ENCODE measurements at regions not wholly inside any gene's neighbourhood (a gene's known extent, or its start where the extent isn't known, plus 50 kb on each side); places are given as distances from the start of the nearest gene placed in this dataset.

DNA sequence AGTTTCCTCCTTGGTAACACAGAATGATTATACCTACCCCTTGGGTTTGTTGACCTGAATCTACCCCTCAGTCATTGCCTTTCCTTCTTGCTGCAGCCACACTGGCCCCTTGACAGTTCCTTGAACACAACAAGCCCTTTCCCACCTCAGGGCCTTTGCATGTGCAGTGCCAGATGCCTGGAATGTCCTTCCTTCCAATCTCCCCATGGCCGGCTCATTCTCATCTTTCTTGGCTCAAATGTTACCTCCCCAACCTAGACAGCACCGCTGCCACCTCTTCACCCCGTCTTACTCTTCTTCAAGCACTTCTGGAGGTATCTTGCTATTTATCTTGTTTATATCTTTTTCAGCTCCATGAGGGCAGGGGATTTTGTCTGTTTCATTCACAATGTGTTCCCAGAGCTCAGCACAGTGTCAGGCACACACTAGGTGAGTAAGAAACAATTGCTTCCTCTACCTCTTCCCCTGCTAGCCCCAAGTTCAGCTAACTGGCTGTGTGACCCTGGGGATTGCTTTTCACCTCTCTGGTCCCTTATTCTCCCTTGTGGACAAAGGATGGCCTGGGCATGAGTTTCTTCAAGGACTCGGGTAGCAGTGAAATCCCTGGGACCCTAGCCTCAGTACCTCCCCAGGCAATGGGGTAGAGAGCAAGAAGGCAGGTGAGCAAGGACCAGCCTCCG lies 121.5 kb downstream of the CEBPB start:
- DNase-seq, result no peak
- TF ChIP-seq, protein P1, sequence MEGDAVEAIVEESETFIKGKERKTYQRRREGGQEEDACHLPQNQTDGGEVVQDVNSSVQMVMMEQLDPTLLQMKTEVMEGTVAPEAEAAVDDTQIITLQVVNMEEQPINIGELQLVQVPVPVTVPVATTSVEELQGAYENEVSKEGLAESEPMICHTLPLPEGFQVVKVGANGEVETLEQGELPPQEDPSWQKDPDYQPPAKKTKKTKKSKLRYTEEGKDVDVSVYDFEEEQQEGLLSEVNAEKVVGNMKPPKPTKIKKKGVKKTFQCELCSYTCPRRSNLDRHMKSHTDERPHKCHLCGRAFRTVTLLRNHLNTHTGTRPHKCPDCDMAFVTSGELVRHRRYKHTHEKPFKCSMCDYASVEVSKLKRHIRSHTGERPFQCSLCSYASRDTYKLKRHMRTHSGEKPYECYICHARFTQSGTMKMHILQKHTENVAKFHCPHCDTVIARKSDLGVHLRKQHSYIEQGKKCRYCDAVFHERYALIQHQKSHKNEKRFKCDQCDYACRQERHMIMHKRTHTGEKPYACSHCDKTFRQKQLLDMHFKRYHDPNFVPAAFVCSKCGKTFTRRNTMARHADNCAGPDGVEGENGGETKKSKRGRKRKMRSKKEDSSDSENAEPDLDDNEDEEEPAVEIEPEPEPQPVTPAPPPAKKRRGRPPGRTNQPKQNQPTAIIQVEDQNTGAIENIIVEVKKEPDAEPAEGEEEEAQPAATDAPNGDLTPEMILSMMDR (IDR thresholded peaks at IDR 0.05; ENCODE audit: low read depth, low read length), result no peak
- Histone ChIP-seq H3K36me3 (no peaks in the 10 kb centered on the region), H3K27me3 (ENCODE audit: insufficient read depth, low read depth, severe bottlenecking) (no peaks in the 10 kb centered on the region), H3K27ac (no peak overlapping the region), H3K4me3 (ENCODE audit: low read depth, low read length) (no peak overlapping the region), H3K9me3 (ENCODE audit: severe bottlenecking) (no peaks in the 10 kb centered on the region)

DNA sequence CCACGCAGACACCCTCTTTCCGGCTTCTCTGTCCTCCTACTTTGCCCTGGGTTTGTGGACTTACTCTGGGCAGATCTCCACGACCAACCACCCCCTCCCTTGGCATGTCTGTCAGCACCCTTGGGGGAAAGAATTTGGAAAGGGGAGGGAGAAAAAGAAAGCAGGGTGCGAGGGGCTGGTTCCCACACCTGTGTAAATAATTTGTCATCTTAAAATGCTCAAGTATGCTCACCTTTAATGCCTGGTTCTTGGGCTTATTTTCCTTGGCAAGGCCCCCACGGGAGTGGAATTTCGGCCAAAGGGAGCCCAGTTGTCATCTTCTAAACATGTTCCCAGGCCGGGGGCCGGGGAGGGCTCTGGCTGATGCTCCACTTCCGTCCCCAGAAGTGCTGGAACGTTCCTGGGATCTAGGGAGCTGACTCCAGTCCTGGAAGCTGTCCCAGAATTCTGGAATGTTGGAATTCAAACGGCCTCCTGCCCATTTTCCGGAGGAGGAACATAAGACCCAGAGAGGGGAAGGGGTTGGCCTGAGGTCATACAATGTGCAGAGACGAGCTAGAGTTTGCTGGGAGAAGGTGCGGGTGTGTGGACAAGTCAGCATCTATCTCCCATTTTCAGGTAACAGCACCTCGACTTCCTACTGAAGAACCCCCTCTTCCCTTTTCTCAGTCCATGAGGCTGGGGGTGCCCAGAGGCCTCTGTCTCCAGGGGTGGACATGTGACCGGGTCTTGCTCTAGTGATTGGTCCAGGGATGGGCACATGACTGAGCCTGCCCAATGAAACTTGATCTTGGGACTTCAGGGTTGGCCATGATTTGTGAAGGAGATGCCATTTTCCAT lies 122.3 kb downstream of the CEBPB start:
- H3K4me3 ChIP-seq (ENCODE audit: low read depth, low read length), result no peak overlapping the region
- H3K9me3 ChIP-seq (ENCODE audit: severe bottlenecking), result no peaks in the 10 kb centered on the region
- H3K27me3 ChIP-seq (ENCODE audit: insufficient read depth, low read depth, severe bottlenecking), result no peaks in the 10 kb centered on the region
- TF ChIP-seq, protein P1 (IDR thresholded peaks at IDR 0.05; ENCODE audit: low read depth, low read length), result no peak
- no peaks in the 10 kb centered on the region for H3K36me3 ChIP-seq
- no peak overlapping the region for H3K27ac ChIP-seq
- no peak for DNase-seq

DNA sequence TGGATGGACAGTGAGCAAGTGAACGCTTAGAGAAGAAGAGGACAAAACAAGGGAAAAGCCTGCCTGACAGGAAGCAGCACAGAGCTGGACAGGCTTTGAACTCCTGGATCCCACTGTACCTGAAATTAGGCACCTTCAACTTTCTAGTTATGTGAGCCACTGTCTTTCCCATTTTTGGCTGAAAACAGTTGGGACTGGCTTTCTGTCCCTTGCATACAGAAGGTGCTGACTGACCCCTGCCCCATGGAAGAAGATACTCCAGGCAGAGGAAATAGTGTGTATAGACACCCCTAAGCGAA lies 122.8 kb downstream of the CEBPB start:
- Histone ChIP-seq H3K27me3 (ENCODE audit: insufficient read depth, low read depth, severe bottlenecking) (no peaks in the 10 kb centered on the region), H3K27ac (no peak overlapping the region), H3K36me3 (no peaks in the 10 kb centered on the region), H3K9me3 (ENCODE audit: severe bottlenecking) (no peaks in the 10 kb centered on the region), H3K4me3 (ENCODE audit: low read depth, low read length) (no peak overlapping the region)
- TF ChIP-seq, protein P1 (IDR thresholded peaks at IDR 0.05; ENCODE audit: low read depth, low read length), result no peak
- DNase-seq, result no peak

DNA sequence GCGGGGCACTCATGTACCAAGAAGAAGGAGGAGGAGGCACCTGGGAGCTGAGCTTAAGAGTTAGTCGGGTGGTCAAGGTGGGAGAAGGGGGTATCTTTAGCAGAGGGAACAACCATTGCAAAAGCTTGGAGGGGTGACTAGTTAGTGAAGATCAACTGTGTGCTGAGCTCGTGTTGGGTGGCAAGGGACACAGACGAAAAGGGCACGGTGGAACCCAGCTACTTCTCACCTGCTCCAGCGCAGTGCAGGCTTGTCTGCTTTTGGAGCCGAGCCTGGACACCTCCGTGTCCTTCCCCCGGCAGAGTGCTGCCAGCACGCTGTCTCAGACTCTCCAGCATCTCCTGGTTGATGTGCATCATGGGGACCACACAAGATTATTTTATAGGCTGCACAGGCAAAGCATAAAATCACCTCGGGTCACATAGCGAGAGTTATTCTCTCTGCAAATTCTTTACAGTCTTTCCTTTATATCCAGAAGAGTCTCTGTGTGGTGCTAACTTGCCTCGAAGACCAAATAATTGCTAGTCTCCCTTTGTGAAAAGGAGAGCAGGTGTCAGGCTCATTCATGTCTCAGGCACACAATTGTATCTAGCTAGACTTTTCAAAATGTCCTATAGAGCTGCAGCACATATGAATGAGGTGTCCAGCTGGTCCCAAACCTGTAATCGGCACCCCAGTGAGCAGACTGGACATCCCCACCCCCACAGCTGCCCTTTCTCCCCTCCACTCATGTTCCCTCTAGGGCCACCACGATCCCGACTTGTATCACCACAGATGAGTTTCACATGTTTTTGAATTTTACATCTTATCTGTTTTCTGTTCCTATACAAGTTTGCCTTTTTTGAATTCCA lies 123.4 kb downstream of the CEBPB start:
- Histone ChIP-seq H3K36me3 (no peaks in the 10 kb centered on the region), H3K9me3 (ENCODE audit: severe bottlenecking) (no peaks in the 10 kb centered on the region), H3K27me3 (ENCODE audit: insufficient read depth, low read depth, severe bottlenecking) (no peaks in the 10 kb centered on the region), H3K4me3 (ENCODE audit: low read depth, low read length) (no peak overlapping the region), H3K27ac (no peak overlapping the region)
- TF ChIP-seq, protein P1 (IDR thresholded peaks at IDR 0.05; ENCODE audit: low read depth, low read length), result no peak
- DNase-seq, result no peak

DNA sequence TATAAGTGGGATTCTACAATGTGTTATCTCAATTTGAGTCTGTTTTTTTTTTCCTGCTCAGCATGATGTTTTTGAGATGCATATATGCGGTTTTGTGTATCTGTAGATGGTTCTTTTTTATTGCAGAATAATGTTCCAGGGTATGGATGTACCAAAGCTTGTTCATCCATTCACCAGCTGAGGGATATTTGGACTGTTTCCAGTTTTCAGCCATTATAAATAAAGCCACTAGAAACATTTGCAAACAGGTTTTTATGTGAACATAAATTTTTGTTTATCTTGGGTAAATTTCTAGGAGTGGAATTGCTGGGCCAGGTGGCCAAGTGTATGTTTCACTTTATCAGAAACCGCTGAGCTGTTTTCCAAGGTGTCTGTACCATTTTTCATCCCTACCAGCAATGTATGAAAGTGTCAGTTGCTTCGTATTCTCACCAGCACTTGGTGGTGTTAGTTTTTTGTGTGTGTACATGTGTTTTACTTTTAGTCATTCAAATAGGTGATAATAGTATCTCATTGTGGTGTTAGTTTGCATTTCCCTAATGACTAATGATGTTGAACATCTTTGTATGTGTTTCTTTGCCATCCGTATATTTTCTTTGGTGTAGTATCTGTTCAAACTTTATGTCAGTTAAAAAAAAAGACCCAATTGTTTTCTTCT lies 124.2 kb downstream of the CEBPB start:
- Histone ChIP-seq H3K9me3 (ENCODE audit: severe bottlenecking) (no peaks in the 10 kb centered on the region), H3K4me3 (ENCODE audit: low read depth, low read length) (no peak overlapping the region), H3K27ac (no peak overlapping the region), H3K36me3 (no peaks in the 10 kb centered on the region), H3K27me3 (ENCODE audit: insufficient read depth, low read depth, severe bottlenecking) (no peaks in the 10 kb centered on the region)
- no peak for DNase-seq
- TF ChIP-seq, protein P1 (IDR thresholded peaks at IDR 0.05; ENCODE audit: low read depth, low read length), result no peak
